SK-N-SH (cell line): ENCODE measurements at regions not wholly inside any gene's neighbourhood (a gene's known extent, or its start where the extent isn't known, plus 50 kb on each side); places are given as distances from the start of the nearest gene placed in this dataset.

Source experiments
- CTCF ChIP-seq: fragments of 200-600 bp; sonication (generic); IDR thresholded peaks from 2 replicates; pipeline ENCODE4 v1.6.1; 2017; ENCODE audit warnings: antibody characterized with exemption, mild to moderate bottlenecking, moderate library complexity
- EZH2phosphoT487 ChIP-seq: fragments of 200-600 bp; sonication (generic); IDR thresholded peaks from 2 replicates; pipeline ENCODE4 v1.6.1; 2017; ENCODE audit warnings: low read depth, mixed run types, mild to moderate bottlenecking, antibody characterized with exemption, moderate library complexity, borderline replicate concordance
- GABPA ChIP-seq: IDR thresholded peaks from 2 replicates; pipeline ENCODE4 v1.4.0; 2012; ENCODE audit warnings: low read depth, mild to moderate bottlenecking
- POLR2AphosphoS5 ChIP-seq: IDR thresholded peaks from 2 replicates; pipeline ENCODE4 v1.6.1; 2012; ENCODE audit warnings: low read depth, low read length
- REST ChIP-seq: IDR thresholded peaks from 2 replicates; pipeline ENCODE4 v1.6.1; 2012; ENCODE audit warnings: mild to moderate bottlenecking, low read depth, low read length, moderate library complexity
- RFX5 ChIP-seq: IDR thresholded peaks from 2 replicates; pipeline ENCODE4 v1.6.1; 2012; ENCODE audit warnings: mild to moderate bottlenecking, improper control_type of control experiment, low read length
- RXRA ChIP-seq: IDR thresholded peaks from 2 replicates; pipeline ENCODE4 v1.4.0; 2012; ENCODE audit warnings: low read depth, mild to moderate bottlenecking, borderline replicate concordance
- SIN3A ChIP-seq: IDR thresholded peaks from 2 replicates; pipeline ENCODE4 v1.6.1; 2012; ENCODE audit warnings: low read depth, mild to moderate bottlenecking, low read length, moderate library complexity, borderline replicate concordance
- TAF1 ChIP-seq: IDR thresholded peaks from 2 replicates; pipeline ENCODE4 v1.6.1; 2012; ENCODE audit warnings: low read depth, mild to moderate bottlenecking, low read length, moderate library complexity, borderline replicate concordance
- YY1 ChIP-seq: IDR thresholded peaks from 2 replicates; pipeline ENCODE4 v1.4.0; 2012; ENCODE audit warnings: low read depth, mild to moderate bottlenecking

- TF ChIP-seq SIN3A (no peak), RXRA (no peak), RFX5 (no peak), TAF1 (no peak), EZH2phosphoT487 (no peak), YY1 (no peak), CTCF (no peak), REST (no peak), GABPA (no peak), POLR2AphosphoS5 (no peak)
Measured at GRCh38 chr17:56700919-56701420, 107.5 kb downstream of the NOG start.
